ENCODE measurements at regions not wholly inside any gene's neighbourhood (a gene's known extent, or its start where the extent isn't known, plus 50 kb on each side); places are given as distances from the start of the nearest gene placed in this dataset.
"Not testable (repeated sequence)": the region's sequence is repeated elsewhere in the genome, so short reads cannot be mapped to it uniquely, and the experiment has no call there.

DNA sequence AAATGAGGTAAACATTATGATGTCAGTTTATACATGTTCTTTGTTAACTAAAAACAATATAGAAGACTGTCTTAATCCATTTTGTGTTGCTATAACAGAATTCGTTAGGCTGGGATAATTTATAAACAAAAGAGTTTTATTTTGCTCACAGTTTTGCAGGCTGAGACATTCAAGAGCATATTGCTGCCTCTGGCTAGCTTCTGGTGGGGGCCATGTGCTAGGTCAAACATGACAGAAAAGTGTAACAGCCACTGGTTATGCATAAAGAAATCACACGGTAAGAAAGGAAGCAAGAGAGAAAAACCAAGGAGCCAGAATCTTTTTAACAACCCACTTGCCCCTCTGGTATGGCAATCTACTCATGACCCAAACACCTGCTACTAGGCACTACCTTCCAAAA lies 776.7 kb downstream of the PLOD2 start:
- no peak overlapping the region for H3K27ac Mint-ChIP-seq
- intact Hi-C loops (cut with micrococcal nuclease): no loop called here
- H3K4me1 Mint-ChIP-seq (ENCODE audit: low read depth): no peaks in the 10 kb centered on the region
- H3K4me3 Mint-ChIP-seq: no peak overlapping the region
- H3K36me3 Mint-ChIP-seq: no peaks in the 10 kb centered on the region
- no peak for DNase-seq
- ChIA-PET CTCF (no interaction called here), POLR2A (no interaction called here)
- H3K27me3 Mint-ChIP-seq: no peaks in the 10 kb centered on the region
- H3K9me3 Mint-ChIP-seq: peaks cover 9% of the 10 kb centered on the region

DNA sequence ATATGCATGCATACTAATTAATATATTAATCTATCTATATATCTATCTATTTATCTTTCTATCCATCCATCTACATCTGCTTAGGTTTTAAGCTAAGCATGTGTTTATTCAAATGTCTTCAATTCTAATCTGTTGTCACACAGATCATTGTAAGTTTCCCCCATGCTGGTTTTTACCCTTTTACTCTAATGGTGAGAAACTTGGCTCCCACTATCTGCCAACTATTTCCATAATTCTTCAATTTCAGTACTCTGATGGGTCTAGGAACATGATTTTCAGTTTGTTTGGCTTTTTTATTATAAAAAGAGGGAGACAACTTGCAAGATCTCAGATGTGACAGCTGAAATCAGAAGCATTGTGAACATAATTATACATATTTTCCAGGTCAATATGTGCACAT lies 773.8 kb downstream of the PLOD2 start:
- no peak for DNase-seq
- Mint-ChIP-seq H3K27ac (no peak overlapping the region), H3K4me1 (ENCODE audit: low read depth) (no peaks in the 10 kb centered on the region), H3K4me3 (no peak overlapping the region), H3K9me3 (peaks cover 10% of the 10 kb centered on the region), H3K36me3 (no peaks in the 10 kb centered on the region), H3K27me3 (no peaks in the 10 kb centered on the region)
- POLR2A ChIA-PET: no interaction called here
- intact Hi-C loops (cut with micrococcal nuclease): no loop called here
- CTCF ChIA-PET: no interaction called here

DNA sequence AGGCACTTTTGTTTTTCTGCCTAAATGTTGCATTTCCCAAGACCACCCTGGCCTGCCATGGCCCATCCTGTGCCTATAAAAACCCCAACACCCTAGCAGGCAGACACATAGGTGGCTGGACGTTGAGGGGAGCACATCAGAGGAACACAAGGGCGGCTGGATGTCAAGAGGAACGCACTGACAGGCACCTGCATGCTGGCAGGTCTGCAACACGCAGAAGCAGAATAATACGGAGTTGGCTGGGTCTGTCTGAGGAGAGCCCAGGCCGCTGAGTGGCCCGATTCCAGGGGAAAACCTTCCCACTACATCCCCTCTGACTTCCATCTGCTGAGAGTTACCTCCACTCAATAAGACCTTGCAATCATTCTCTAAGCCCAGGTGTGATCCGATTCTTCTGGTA lies 765.6 kb downstream of the PLOD2 start:
- H3K4me1 Mint-ChIP-seq (ENCODE audit: low read depth): no peaks in the 10 kb centered on the region
- H3K4me3 Mint-ChIP-seq: no peak overlapping the region
- DNase-seq: no peak
- CTCF ChIA-PET: no interaction called here
- H3K9me3 Mint-ChIP-seq: peaks cover 5% of the 10 kb centered on the region
- POLR2A ChIA-PET: no interaction called here
- intact Hi-C loops (cut with micrococcal nuclease): no loop called here
- no peak overlapping the region for H3K27ac Mint-ChIP-seq
- H3K27me3 Mint-ChIP-seq: no peaks in the 10 kb centered on the region
- no peaks in the 10 kb centered on the region for H3K36me3 Mint-ChIP-seq

DNA sequence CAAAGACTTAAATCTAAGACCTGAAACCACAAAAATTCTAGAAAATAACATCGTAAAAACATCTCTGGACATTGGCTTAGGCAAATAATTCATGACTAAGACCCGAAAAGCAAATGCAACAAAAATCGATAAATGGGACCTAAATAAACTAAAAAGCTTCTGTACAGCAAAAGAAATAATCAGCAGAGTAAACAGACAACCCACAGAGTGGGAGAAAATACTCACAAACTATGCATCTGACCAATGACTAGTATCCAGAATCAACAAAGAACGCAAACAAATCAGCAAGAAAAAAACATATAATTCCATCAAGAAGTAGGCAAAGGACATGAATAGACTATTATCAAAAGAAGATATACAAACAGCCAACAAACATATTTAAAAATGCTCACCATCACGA lies 749.4 kb downstream of the PLOD2 start:
- POLR2A ChIA-PET: no interaction called here
- Mint-ChIP-seq H3K9me3 (peaks cover 16% of the 10 kb centered on the region), H3K4me3 (no peak overlapping the region), H3K27me3 (no peaks in the 10 kb centered on the region), H3K4me1 (ENCODE audit: low read depth) (no peaks in the 10 kb centered on the region), H3K27ac (no peak overlapping the region), H3K36me3 (no peaks in the 10 kb centered on the region)
- CTCF ChIA-PET: no interaction called here
- DNase-seq: no peak
- intact Hi-C loops (cut with micrococcal nuclease): no loop called here

DNA sequence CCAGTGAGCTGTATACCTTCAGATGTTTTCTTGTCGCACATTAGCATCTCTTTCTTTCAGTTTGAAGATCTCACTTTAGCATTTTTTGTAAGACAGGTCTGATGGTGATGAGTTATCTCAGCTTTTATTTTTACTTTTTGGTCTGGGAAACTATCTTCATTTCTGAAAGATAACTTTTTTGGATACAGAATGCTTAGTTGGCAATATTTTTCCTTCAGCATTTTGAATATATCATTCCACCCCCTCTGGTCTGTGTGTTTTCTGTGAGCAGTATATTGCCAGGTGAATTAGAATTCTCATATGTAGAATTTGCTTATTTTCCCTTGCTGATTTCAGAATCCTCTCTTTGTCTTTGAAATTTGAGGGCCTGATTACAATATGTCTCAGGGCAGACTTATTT lies 743.3 kb downstream of the PLOD2 start:
- H3K4me1 Mint-ChIP-seq (ENCODE audit: low read depth): no peaks in the 10 kb centered on the region
- DNase-seq: no peak
- CTCF ChIA-PET: no interaction called here
- H3K27me3 Mint-ChIP-seq: no peaks in the 10 kb centered on the region
- POLR2A ChIA-PET: no interaction called here
- H3K4me3 Mint-ChIP-seq: no peak overlapping the region
- intact Hi-C loops (cut with micrococcal nuclease): no loop called here
- H3K27ac Mint-ChIP-seq: no peak overlapping the region
- H3K9me3 Mint-ChIP-seq: peaks cover 2% of the 10 kb centered on the region
- no peaks in the 10 kb centered on the region for H3K36me3 Mint-ChIP-seq

DNA sequence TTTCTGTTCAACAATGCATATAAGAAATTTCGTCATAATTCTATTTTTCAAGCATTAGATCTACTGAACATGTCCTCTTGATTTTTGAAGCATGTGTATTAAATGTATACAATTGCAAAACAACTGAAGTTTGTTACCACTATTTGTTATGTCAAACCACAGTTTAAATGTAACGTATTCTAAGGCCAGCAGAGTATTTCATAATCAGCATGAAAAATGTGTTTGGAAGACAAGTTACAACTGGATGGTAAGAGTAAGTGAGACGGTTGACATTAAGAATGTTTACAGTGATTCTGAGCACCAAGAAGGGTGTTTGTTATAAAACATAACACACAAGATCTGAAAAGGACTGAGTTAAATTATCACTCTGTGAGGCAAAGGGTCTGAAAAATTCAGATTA lies 738.4 kb downstream of the PLOD2 start:
- H3K36me3 Mint-ChIP-seq: no peaks in the 10 kb centered on the region
- ChIA-PET CTCF (no interaction called here), POLR2A (no interaction called here)
- no peak overlapping the region for H3K4me3 Mint-ChIP-seq
- no peaks in the 10 kb centered on the region for H3K4me1 Mint-ChIP-seq (ENCODE audit: low read depth)
- no peaks in the 10 kb centered on the region for H3K27me3 Mint-ChIP-seq
- intact Hi-C loops (cut with micrococcal nuclease): no loop called here
- no peak for DNase-seq
- H3K27ac Mint-ChIP-seq: no peak overlapping the region
- H3K9me3 Mint-ChIP-seq: no peaks in the 10 kb centered on the region

DNA sequence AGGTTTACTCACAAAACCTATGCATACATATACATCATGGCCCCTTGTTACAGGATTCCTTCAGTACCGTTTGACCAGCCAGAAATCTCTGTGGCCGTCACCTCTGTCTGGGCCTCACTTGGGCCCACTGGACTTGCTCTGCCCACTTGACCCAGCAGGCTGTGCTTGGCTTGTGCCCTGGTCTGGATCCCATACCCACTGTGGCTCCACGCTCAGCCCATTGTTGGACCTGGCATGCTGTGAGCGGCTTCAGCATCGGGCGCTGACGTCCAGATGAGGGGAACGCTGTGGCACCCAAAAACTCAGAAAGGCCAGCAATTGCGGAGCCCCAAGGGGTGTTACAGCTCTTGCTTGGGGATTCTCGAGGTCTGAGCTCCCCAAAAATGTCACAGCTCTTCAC lies 733.6 kb downstream of the PLOD2 start:
- DNase-seq: no peak
- Mint-ChIP-seq H3K27me3 (no peaks in the 10 kb centered on the region), H3K4me1 (ENCODE audit: low read depth) (no peaks in the 10 kb centered on the region), H3K36me3 (no peaks in the 10 kb centered on the region), H3K9me3 (no peaks in the 10 kb centered on the region), H3K27ac (no peak overlapping the region), H3K4me3 (no peak overlapping the region)
- POLR2A ChIA-PET: no interaction called here
- CTCF ChIA-PET: no interaction called here
- intact Hi-C loops (cut with micrococcal nuclease): no loop called here

DNA sequence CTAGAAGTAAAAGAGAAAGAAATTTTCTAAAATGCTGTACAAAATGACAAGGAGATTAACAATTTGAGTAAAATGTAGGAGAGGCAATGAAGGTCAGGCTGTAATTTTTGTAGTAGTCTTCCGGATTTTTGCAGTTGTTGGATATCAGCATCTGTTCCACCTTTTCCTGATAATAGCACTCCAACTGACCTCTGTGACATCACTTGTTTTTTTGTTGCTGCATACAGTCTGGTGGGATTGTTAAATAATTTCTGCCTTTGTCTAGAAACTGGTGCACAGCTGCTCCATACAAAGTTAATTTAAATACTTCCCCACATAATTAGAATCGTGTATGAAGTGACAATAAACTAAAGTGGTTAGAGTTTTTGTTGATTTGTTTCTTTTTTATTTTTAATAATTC lies 731.4 kb downstream of the PLOD2 start:
- CTCF ChIA-PET: no interaction called here
- intact Hi-C loops (cut with micrococcal nuclease): no loop called here
- Mint-ChIP-seq H3K9me3 (no peaks in the 10 kb centered on the region), H3K36me3 (no peaks in the 10 kb centered on the region), H3K4me1 (ENCODE audit: low read depth) (no peaks in the 10 kb centered on the region), H3K4me3 (no peak overlapping the region), H3K27ac (no peak overlapping the region), H3K27me3 (no peaks in the 10 kb centered on the region)
- no peak for DNase-seq
- POLR2A ChIA-PET: no interaction called here

DNA sequence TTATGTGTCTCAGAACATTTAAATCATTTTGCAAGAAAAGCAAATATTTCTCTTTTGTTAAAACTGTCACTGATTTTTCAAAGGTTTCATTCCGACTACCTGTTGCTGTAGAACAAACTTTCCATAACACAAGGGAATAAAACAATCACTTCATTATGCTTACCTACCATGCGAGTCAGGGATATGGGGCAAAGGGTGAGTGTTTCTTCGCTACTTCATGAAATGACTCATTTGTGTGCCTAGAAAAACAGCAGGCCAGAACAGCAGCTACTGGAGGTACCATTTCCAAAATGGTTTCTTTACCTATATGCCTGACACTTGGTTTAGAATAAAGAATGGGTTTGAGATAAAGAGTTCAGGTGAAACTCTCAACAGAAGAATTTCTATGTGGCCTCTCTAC lies 712.5 kb downstream of the PLOD2 start:
- POLR2A ChIA-PET: no interaction called here
- CTCF ChIA-PET: no interaction called here
- intact Hi-C loops (cut with micrococcal nuclease): no loop called here
- H3K27ac Mint-ChIP-seq: no peak overlapping the region
- peaks cover 6% of the 10 kb centered on the region for H3K9me3 Mint-ChIP-seq
- no peaks in the 10 kb centered on the region for H3K36me3 Mint-ChIP-seq
- no peaks in the 10 kb centered on the region for H3K27me3 Mint-ChIP-seq
- no peak overlapping the region for H3K4me3 Mint-ChIP-seq
- no peaks in the 10 kb centered on the region for H3K4me1 Mint-ChIP-seq (ENCODE audit: low read depth)
- DNase-seq: no peak

DNA sequence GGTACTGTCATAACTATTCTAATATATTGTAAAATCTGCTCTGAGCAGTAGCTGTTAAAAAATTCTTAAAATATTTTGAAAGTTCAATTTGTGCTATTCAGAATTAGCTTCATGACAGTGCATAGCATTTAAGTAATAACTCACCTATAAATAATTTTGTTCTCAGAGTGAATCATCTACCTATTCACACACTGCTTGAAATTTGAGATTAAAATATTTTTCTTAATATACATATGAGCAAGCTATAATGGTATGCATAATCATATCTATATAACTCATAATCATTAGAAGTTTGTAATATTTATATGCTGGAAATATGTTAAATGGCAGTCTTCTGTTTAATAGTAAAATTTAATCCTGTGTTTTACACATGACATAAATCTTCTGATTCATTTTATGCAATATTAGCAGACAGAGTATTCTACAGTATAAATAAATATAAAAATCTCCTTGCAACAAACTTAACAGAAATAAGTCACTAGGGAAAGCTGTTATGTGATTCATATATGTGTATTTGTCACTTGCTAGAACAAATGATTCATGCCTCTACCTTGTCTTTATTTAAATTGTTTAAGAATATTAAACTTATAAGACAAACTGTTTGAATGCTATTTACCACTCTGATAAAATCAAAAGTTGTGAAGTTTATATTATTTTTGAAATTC lies 710.8 kb downstream of the PLOD2 start:
- POLR2A ChIA-PET: no interaction called here
- no peaks in the 10 kb centered on the region for H3K9me3 Mint-ChIP-seq

DNA sequence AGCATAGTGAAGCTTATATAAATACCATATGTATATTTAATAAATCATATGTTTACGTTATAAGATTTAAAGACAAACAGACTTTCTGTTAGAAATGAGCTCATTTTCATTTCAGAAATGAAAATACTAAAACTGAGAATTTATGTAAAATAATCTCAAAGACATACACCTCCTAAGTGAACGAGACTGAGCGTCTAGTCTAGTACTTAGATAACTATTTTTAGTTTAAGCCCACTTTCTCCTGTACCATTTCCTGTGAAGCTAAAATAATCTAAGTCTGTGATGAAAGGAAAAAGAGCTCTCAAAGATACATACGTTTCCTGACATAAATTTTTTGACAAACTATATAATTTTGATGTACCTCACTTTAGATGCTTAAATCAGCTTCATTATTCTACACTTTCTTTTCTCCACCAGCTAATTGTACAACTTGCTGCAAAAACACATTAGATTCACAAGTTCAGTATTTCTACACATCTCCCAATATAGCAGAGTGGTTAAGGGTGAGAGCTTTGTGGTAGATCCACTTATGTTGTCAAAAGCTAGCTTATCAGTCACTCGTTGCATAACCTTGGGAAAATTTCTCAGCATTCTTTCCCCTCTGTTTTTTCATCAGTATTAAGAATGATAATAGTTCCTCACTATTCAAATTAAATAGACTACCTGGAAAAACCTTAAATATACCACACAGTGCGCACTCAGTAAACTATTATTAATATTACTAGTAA lies 703.0 kb downstream of the PLOD2 start:
- Mint-ChIP-seq H3K36me3 (no peaks in the 10 kb centered on the region), H3K4me1 (ENCODE audit: low read depth) (no peaks in the 10 kb centered on the region), H3K9me3 (no peaks in the 10 kb centered on the region), H3K27me3 (no peaks in the 10 kb centered on the region), H3K4me3 (no peak overlapping the region), H3K27ac (no peak overlapping the region)
- intact Hi-C loops (cut with micrococcal nuclease): no loop called here
- no peak for DNase-seq
- ChIA-PET POLR2A (no interaction called here), CTCF (no interaction called here)

More for the DNA sequence above, 710.8 kb downstream of the PLOD2 start:
- Mint-ChIP-seq H3K27ac (no peak overlapping the region), H3K4me1 (ENCODE audit: low read depth) (no peaks in the 10 kb centered on the region), H3K4me3 (no peak overlapping the region), H3K36me3 (no peaks in the 10 kb centered on the region), H3K27me3 (no peaks in the 10 kb centered on the region)
- intact Hi-C loops (cut with micrococcal nuclease): no loop called here
- DNase-seq: no peak
- CTCF ChIA-PET: no interaction called here

DNA sequence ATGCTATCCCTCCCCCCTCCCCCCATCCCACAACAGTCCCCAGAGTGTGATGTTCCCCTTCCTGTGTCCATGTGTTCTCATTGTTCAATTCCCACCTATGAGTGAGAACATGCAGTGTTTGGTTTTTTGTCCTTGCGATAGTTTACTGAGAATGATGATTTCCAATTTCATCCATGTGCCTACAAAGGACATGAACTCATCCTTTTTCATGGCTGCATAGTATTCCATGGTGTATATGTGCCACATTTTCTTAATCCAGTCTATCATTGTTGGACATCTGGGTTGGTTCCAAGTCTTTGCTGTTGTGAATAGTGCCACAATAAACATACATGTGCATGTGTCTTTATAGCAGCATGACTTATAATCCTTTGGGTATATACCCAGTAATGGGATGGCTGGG lies 701.3 kb downstream of the PLOD2 start:
- intact Hi-C loops (cut with micrococcal nuclease); DNase-seq; H3K27ac Mint-ChIP-seq; H3K36me3 Mint-ChIP-seq; H3K4me3 Mint-ChIP-seq; H3K27me3 Mint-ChIP-seq; POLR2A ChIA-PET; H3K9me3 Mint-ChIP-seq; H3K4me1 Mint-ChIP-seq (ENCODE audit: low read depth); CTCF ChIA-PET: not testable (repeated sequence)

DNA sequence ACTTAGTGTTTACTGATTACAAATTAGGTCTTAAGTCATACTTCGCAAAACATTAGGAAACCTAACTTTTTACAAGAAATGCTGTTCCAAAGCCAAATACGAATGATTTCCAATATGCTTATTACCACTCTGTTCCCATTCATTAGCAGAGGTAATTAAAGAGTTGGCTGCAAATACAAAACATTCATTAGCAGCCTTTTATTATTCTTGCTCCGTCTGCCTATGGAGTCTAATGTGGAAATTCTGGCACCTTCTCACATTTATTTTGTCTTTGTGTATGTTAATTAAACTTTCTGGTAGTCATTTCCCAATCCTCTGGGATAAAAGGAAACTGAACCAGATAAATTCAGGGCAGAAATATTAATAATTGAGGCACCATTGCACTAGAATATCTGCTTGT lies 689.0 kb downstream of the PLOD2 start:
- Mint-ChIP-seq H3K9me3 (peaks cover 4% of the 10 kb centered on the region), H3K27ac (no peak overlapping the region), H3K27me3 (no peaks in the 10 kb centered on the region), H3K36me3 (no peaks in the 10 kb centered on the region), H3K4me1 (ENCODE audit: low read depth) (no peaks in the 10 kb centered on the region), H3K4me3 (no peak overlapping the region)
- no peak for DNase-seq
- intact Hi-C loops (cut with micrococcal nuclease): no loop called here
- ChIA-PET POLR2A (no interaction called here), CTCF (no interaction called here)

Data from activated CD4-positive, alpha-beta memory T cell treated with anti-CD3 and anti-CD28 coated beads for 36 hours (primary cell).